GM18498 (cell line): ENCODE measurements at regions not wholly inside any gene's neighbourhood (a gene's known extent, or its start where the extent isn't known, plus 50 kb on each side); places are given as distances from the start of the nearest gene placed in this dataset.

ENCODE experiments used
- ATAC-seq: cut with Tn5 transposase; IDR thresholded peaks from one replicate; pipeline ENCODE4 v1.9.1; 2021; ENCODE audit warnings: mild to moderate bottlenecking, moderate library complexity; ENCODE audit not compliant: unreplicated experiment

- no peak for ATAC-seq
Measured at GRCh38 chr10:43715334-43715733, 66.7 kb upstream of the ZNF32 start.

GRCh38 chr10:43712821-43713584 is 64.3 kb upstream of the ZNF32 start:
- ATAC-seq, result no peak

- ATAC-seq, result no peak
Measured at GRCh38 chr10:43710772-43711471, 62.2 kb upstream of the ZNF32 start.

- ATAC-seq, result no peak
Measured at GRCh38 chr10:43708262-43708661, 59.6 kb upstream of the ZNF32 start.

GRCh38 chr10:43707770-43708169 is 59.1 kb upstream of the ZNF32 start:
- ATAC-seq, result no peak

GRCh38 chr10:43706166-43706565 is 57.5 kb upstream of the ZNF32 start:
- ATAC-seq, result no peak

GRCh38 chr10:43703286-43703685 is 54.6 kb upstream of the ZNF32 start:
- ATAC-seq, result no peak

- no peak for ATAC-seq
Measured at GRCh38 chr10:43702936-43703281, 54.2 kb upstream of the ZNF32 start.

GRCh38 chr10:43702213-43702935 is 53.7 kb upstream of the ZNF32 start:
- ATAC-seq, result no peak

GRCh38 chr10:43701295-43701694 is 52.6 kb upstream of the ZNF32 start:
- ATAC-seq, result no peak

- no peak for ATAC-seq
Measured at GRCh38 chr10:43700306-43700705, 51.6 kb upstream of the ZNF32 start.

- no peak for ATAC-seq
Measured at GRCh38 chr10:43699516-43699915, 50.8 kb upstream of the ZNF32 start.
